ENCODE measurements at regions not wholly inside any gene's neighbourhood (a gene's known extent, or its start where the extent isn't known, plus 50 kb on each side); places are given as distances from the start of the nearest gene placed in this dataset.

GRCh38 chr6:155510879-155511278, 55.2 kb upstream of the NOX3 start:
- no peaks in the 10 kb centered on the region for H3K27me3 Mint-ChIP-seq (ENCODE audit: insufficient read depth, low read depth, poor library complexity)
- H3K27me3 ChIP-seq (ENCODE audit: insufficient read depth) = no peaks in the 10 kb centered on the region
- no peaks in the 10 kb centered on the region for H3F3A ChIP-seq (replicated peaks; ENCODE audit: low read depth)
- no peak overlapping the region for H3K27ac Mint-ChIP-seq
- DNase-seq (ENCODE audit: low spot score) (no peak), ATAC-seq (no peak)
- H3K36me3 ChIP-seq (ENCODE audit: insufficient read depth) = no peaks in the 10 kb centered on the region; the same call in 1 of the 2 replicates
- no peaks in the 10 kb centered on the region; the same call in 2 of the 3 replicates for H3K9me3 Mint-ChIP-seq
- H2AFZ ChIP-seq = no peak overlapping the region
- no peak overlapping the region for H3K27ac ChIP-seq (ENCODE audit: low read depth)
- H3K4me2 ChIP-seq = no peak overlapping the region
- H3K4me1 Mint-ChIP-seq = no peaks in the 10 kb centered on the region
- H3K9me2 ChIP-seq (ENCODE audit: insufficient read depth) = no peaks in the 10 kb centered on the region
- H3K4me3 Mint-ChIP-seq = no peak overlapping the region
- H3K36me3 Mint-ChIP-seq (ENCODE audit: low read depth) = no peaks in the 10 kb centered on the region; the same call in 2 of the 3 replicates
- TF ChIP-seq STAT1 (IDR thresholded peaks at IDR 0.05; ENCODE audit: unreplicated experiment) (no peak), POLR2AphosphoS5 (IDR thresholded peaks at IDR 0.05; ENCODE audit: low read depth) (no peak), NANOG (IDR thresholded peaks at IDR 0.05; ENCODE audit: borderline replicate concordance) (no peak), ETS1 (IDR thresholded peaks at IDR 0.05) (no peak), ZNF331 (CRISPR knock-in tag; IDR thresholded peaks at IDR 0.05; ENCODE audit: low read depth) (no peak), JUNB (IDR thresholded peaks at IDR 0.05; ENCODE audit: unreplicated experiment) (no peak), REST (IDR thresholded peaks at IDR 0.05; ENCODE audit: unreplicated experiment) (no peak), CTCF (conservative IDR thresholded peaks at IDR 0.05; ENCODE audit: low read depth in 2 of 2) (no peak), ZNF462 (CRISPR knock-in tag; IDR thresholded peaks at IDR 0.05) (no peak), EZH2 (IDR thresholded peaks at IDR 0.05; ENCODE audit: low read depth, unreplicated experiment) (no peak), EZH2phosphoT487 (IDR thresholded peaks at IDR 0.05; ENCODE audit: unreplicated experiment) (no peak), CREB1 (CRISPR knock-in tag; IDR thresholded peaks at IDR 0.05; ENCODE audit: low read depth) (no peak), ZNF114 (CRISPR knock-in tag; IDR thresholded peaks at IDR 0.05) (no peak)
- H3K79me2 ChIP-seq (replicated peaks; ENCODE audit: insufficient read depth) = no peaks in the 10 kb centered on the region
- H3K4me3 ChIP-seq = no peak overlapping the region
- no peaks in the 10 kb centered on the region for H3K4me1 ChIP-seq (ENCODE audit: insufficient read depth)
- no peaks in the 10 kb centered on the region for H4K20me1 ChIP-seq (replicated peaks; ENCODE audit: insufficient read depth)

Measured in GM23338 (cell line).